ENCODE measurements at regions not wholly inside any gene's neighbourhood (a gene's known extent, or its start where the extent isn't known, plus 50 kb on each side); places are given as distances from the start of the nearest gene placed in this dataset.

- ChIA-PET CTCF (no interaction called here), POLR2A (interaction anchor here (0.8 kb wide), 1 partner anchor 12 kb away, joined by 3 read pairs; no protein-coding TSS in a partner anchor)
- no peak for DNase-seq (ENCODE audit: extremely low spot score)
- TF ChIP-seq ELF4 (IDR thresholded peaks at IDR 0.05): no peak
- no peak for TF ChIP-seq TARDBP (IDR thresholded peaks at IDR 0.05)
- no peak for TF ChIP-seq PKNOX1 (IDR thresholded peaks at IDR 0.05)
- no peak for TF ChIP-seq FOXM1 (IDR thresholded peaks at IDR 0.05; ENCODE audit: borderline replicate concordance)
- no peak for TF ChIP-seq CTBP1 (IDR thresholded peaks at IDR 0.05; ENCODE audit: borderline replicate concordance)
- no peak for TF ChIP-seq FOXK2 (IDR thresholded peaks at IDR 0.05)
- TF ChIP-seq HDGF (IDR thresholded peaks at IDR 0.05; ENCODE audit: borderline replicate concordance): no peak
- TF ChIP-seq BHLHE40 (IDR thresholded peaks at IDR 0.05; ENCODE audit: borderline replicate concordance): no peak
- TF ChIP-seq SP1 (IDR thresholded peaks at IDR 0.05): no peak
- TF ChIP-seq ZNF384 (IDR thresholded peaks at IDR 0.05): no peak
- TF ChIP-seq ARNT (IDR thresholded peaks at IDR 0.05): no peak
- no peak for TF ChIP-seq SUZ12 (IDR thresholded peaks at IDR 0.05)
- TF ChIP-seq FOXA1 (IDR thresholded peaks at IDR 0.05): no peak
- TF ChIP-seq L3MBTL2 (conservative IDR thresholded peaks at IDR 0.05): no peak
- no peak for TF ChIP-seq LEF1 (IDR thresholded peaks at IDR 0.05; ENCODE audit: borderline replicate concordance)
- TF ChIP-seq NFRKB (IDR thresholded peaks at IDR 0.05): no peak
Measured at GRCh38 chr15:66939016-66939415, 126.4 kb upstream of the SMAD3 start.

GRCh38 chr15:66939451-66940023 lies 125.9 kb upstream of the SMAD3 start:
- no peak for DNase-seq (ENCODE audit: extremely low spot score)

GRCh38 chr15:66940368-66940767 lies 125.0 kb upstream of the SMAD3 start:
- ChIA-PET POLR2A (interaction anchor here (1.6 kb wide), 1 partner anchor 8 kb away, joined by 4 read pairs; no protein-coding TSS in a partner anchor), CTCF (no interaction called here)
- TF ChIP-seq TARDBP (IDR thresholded peaks at IDR 0.05): no peak
- TF ChIP-seq PKNOX1 (IDR thresholded peaks at IDR 0.05): peak; percentile 55; the same call in 1 of the 2 replicates
- no peak for TF ChIP-seq FOXM1 (IDR thresholded peaks at IDR 0.05; ENCODE audit: borderline replicate concordance)
- no peak for DNase-seq (ENCODE audit: extremely low spot score)

More at GRCh38 chr15:66939451-66940023, 125.9 kb upstream of the SMAD3 start:
- ChIA-PET CTCF (no interaction called here), POLR2A (interaction anchor here (0.8 kb wide), 1 partner anchor 12 kb away, joined by 3 read pairs; no protein-coding TSS in a partner anchor)
- TF ChIP-seq L3MBTL2 (conservative IDR thresholded peaks at IDR 0.05) (no peak), FOXK2 (IDR thresholded peaks at IDR 0.05) (no peak), ZNF384 (IDR thresholded peaks at IDR 0.05) (no peak), SP1 (IDR thresholded peaks at IDR 0.05) (no peak), TARDBP (IDR thresholded peaks at IDR 0.05) (no peak), HDGF (IDR thresholded peaks at IDR 0.05; ENCODE audit: borderline replicate concordance) (no peak), FOXA1 (IDR thresholded peaks at IDR 0.05) (no peak), ARNT (IDR thresholded peaks at IDR 0.05) (no peak), LEF1 (IDR thresholded peaks at IDR 0.05; ENCODE audit: borderline replicate concordance) (no peak), ELF4 (IDR thresholded peaks at IDR 0.05) (no peak), FOXM1 (IDR thresholded peaks at IDR 0.05; ENCODE audit: borderline replicate concordance) (no peak), BHLHE40 (IDR thresholded peaks at IDR 0.05; ENCODE audit: borderline replicate concordance) (no peak), PKNOX1 (IDR thresholded peaks at IDR 0.05) (no peak), SUZ12 (IDR thresholded peaks at IDR 0.05) (no peak), CTBP1 (IDR thresholded peaks at IDR 0.05; ENCODE audit: borderline replicate concordance) (no peak), NFRKB (IDR thresholded peaks at IDR 0.05) (no peak)

- ChIA-PET CTCF (interaction anchor here (0.6 to 0.8 kb wide), 2 partner anchors 9 to 22 kb away, joined by 3 read pairs; no protein-coding TSS in a partner anchor), POLR2A (interaction anchor here (1.2 to 1.6 kb wide), 2 partner anchors 9 to 22 kb away, joined by 3 to 4 read pairs; no protein-coding TSS in a partner anchor)
- TF ChIP-seq L3MBTL2 (conservative IDR thresholded peaks at IDR 0.05): no peak
- no peak for TF ChIP-seq TARDBP (IDR thresholded peaks at IDR 0.05)
- TF ChIP-seq CTBP1 (IDR thresholded peaks at IDR 0.05; ENCODE audit: borderline replicate concordance): no peak
- no peak for TF ChIP-seq ZNF384 (IDR thresholded peaks at IDR 0.05)
- no peak for TF ChIP-seq ARNT (IDR thresholded peaks at IDR 0.05)
- no peak for TF ChIP-seq SUZ12 (IDR thresholded peaks at IDR 0.05)
- no peak for TF ChIP-seq PKNOX1 (IDR thresholded peaks at IDR 0.05)
- TF ChIP-seq SP1 (IDR thresholded peaks at IDR 0.05): no peak
- TF ChIP-seq FOXK2 (IDR thresholded peaks at IDR 0.05): no peak
- no peak for TF ChIP-seq HDGF (IDR thresholded peaks at IDR 0.05; ENCODE audit: borderline replicate concordance)
- TF ChIP-seq NFRKB (IDR thresholded peaks at IDR 0.05): no peak
- no peak for DNase-seq (ENCODE audit: extremely low spot score)
Measured at GRCh38 chr15:66941108-66941711, 124.2 kb upstream of the SMAD3 start.

- DNase-seq (ENCODE audit: extremely low spot score): no peak
- ChIA-PET CTCF (interaction anchor here (0.6 to 0.8 kb wide), 2 partner anchors 10 to 22 kb away, joined by 3 read pairs; no protein-coding TSS in a partner anchor), POLR2A (interaction anchor here (1.2 to 1.6 kb wide), 2 partner anchors 10 to 23 kb away, joined by 3 to 4 read pairs; no protein-coding TSS in a partner anchor)
- TF ChIP-seq ELF4 (IDR thresholded peaks at IDR 0.05): no peak
- no peak for TF ChIP-seq FOXM1 (IDR thresholded peaks at IDR 0.05; ENCODE audit: borderline replicate concordance)
- TF ChIP-seq ZNF384 (IDR thresholded peaks at IDR 0.05): no peak
- no peak for TF ChIP-seq ARNT (IDR thresholded peaks at IDR 0.05)
- no peak for TF ChIP-seq PKNOX1 (IDR thresholded peaks at IDR 0.05)
- TF ChIP-seq SP1 (IDR thresholded peaks at IDR 0.05): no peak
- TF ChIP-seq NFRKB (IDR thresholded peaks at IDR 0.05): no peak
- no peak for TF ChIP-seq LEF1 (IDR thresholded peaks at IDR 0.05; ENCODE audit: borderline replicate concordance)
- no peak for TF ChIP-seq TARDBP (IDR thresholded peaks at IDR 0.05)
- TF ChIP-seq BHLHE40 (IDR thresholded peaks at IDR 0.05; ENCODE audit: borderline replicate concordance): no peak
- no peak for TF ChIP-seq HDGF (IDR thresholded peaks at IDR 0.05; ENCODE audit: borderline replicate concordance)
- no peak for TF ChIP-seq L3MBTL2 (conservative IDR thresholded peaks at IDR 0.05)
- no peak for TF ChIP-seq SUZ12 (IDR thresholded peaks at IDR 0.05)
- no peak for TF ChIP-seq FOXA1 (IDR thresholded peaks at IDR 0.05)
- TF ChIP-seq CTBP1 (IDR thresholded peaks at IDR 0.05; ENCODE audit: borderline replicate concordance): no peak
Measured at GRCh38 chr15:66941791-66942190, 123.6 kb upstream of the SMAD3 start.
